DOHH2 (cell line): ENCODE measurements at regions not wholly inside any gene's neighbourhood (a gene's known extent, or its start where the extent isn't known, plus 50 kb on each side); places are given as distances from the start of the nearest gene placed in this dataset.
A peak's percentile ranks its signal among the peaks of the same experiment; 100 is the strongest.

Source experiments
- H3F3A ChIP-seq: fragments of 200-600 bp; sonication (generic), shearing (Covaris generic); 2 replicates; pipeline ENCODE4 v1.6.0; 2016; ENCODE audit warnings: antibody characterized with exemption, mild to moderate bottlenecking; ENCODE audit not compliant: control insufficient read depth, insufficient read depth
- H3K27ac ChIP-seq: fragments of 200-600 bp; sonication (generic); 2 replicates; pipeline ENCODE4 v1.5.1; 2014; ENCODE audit warnings: low read depth, mild to moderate bottlenecking, low read length, moderate library complexity
- H3K27me3 ChIP-seq: fragments of 200-600 bp; sonication (generic); 2 replicates; pipeline ENCODE4 v1.6.1; 2014; ENCODE audit warnings: mild to moderate bottlenecking, low read length, mixed read lengths; ENCODE audit not compliant: control insufficient read depth
- H3K36me3 ChIP-seq: fragments of 200-600 bp; sonication (generic); 2 replicates; pipeline ENCODE4 v1.6.1; 2014; ENCODE audit warnings: mild to moderate bottlenecking, low read length, moderate library complexity, mixed read lengths; ENCODE audit not compliant: control insufficient read depth
- H3K4me1 ChIP-seq: fragments of 200-600 bp; sonication (generic); 2 replicates; pipeline ENCODE4 v1.6.1; 2014; ENCODE audit warnings: mild to moderate bottlenecking, low read length, mixed read lengths; ENCODE audit not compliant: control insufficient read depth
- H3K4me2 ChIP-seq: fragments of 200-600 bp; sonication (generic); 2 replicates; pipeline ENCODE4 v1.6.0; 2014; ENCODE audit warnings: mild to moderate bottlenecking, low read length, moderate library complexity
- H3K4me3 ChIP-seq: fragments of 200-600 bp; sonication (generic); 2 replicates; pipeline ENCODE4 v1.5.1; 2014; ENCODE audit warnings: mild to moderate bottlenecking, low read length, mixed read lengths
- H3K79me2 ChIP-seq: fragments of 200-600 bp; sonication (generic); 2 replicates; pipeline ENCODE4 v1.6.1; 2014; ENCODE audit warnings: mild to moderate bottlenecking, low read length, mixed read lengths; ENCODE audit not compliant: control insufficient read depth
- H3K9me2 ChIP-seq: fragments of 200-600 bp; sonication (generic); replicated peaks from 2 replicates; pipeline ENCODE4 v1.6.1; 2014; ENCODE audit warnings: mild to moderate bottlenecking, low read length, mixed read lengths; ENCODE audit not compliant: control insufficient read depth
- H3K9me3 ChIP-seq: fragments of 200-600 bp; sonication (generic); 2 replicates; pipeline ENCODE4 v1.6.1; 2014; ENCODE audit warnings: antibody characterized with exemption, low read length, mixed read lengths; ENCODE audit not compliant: control insufficient read depth, insufficient read depth
- H4K20me1 ChIP-seq: fragments of 200-600 bp; sonication (generic); 2 replicates; pipeline ENCODE4 v1.6.0; 2014; ENCODE audit warnings: low read depth, mild to moderate bottlenecking, antibody characterized with exemption, low read length, moderate library complexity; ENCODE audit not compliant: control insufficient read depth, insufficient read depth
- CTCF ChIP-seq: fragments of 200-600 bp; sonication (generic); IDR thresholded peaks from one replicate; pipeline ENCODE4 v1.5.1; 2014; ENCODE audit warnings: antibody characterized with exemption, mild to moderate bottlenecking, low read depth, low read length; ENCODE audit not compliant: poor library complexity, severe bottlenecking
- EZH2phosphoT487 ChIP-seq: fragments of 200-600 bp; sonication (generic); IDR thresholded peaks from 2 replicates; pipeline ENCODE4 v1.6.1; 2017; ENCODE audit warnings: borderline replicate concordance, mild to moderate bottlenecking, antibody characterized with exemption, low read length, moderate library complexity, mixed read lengths

GRCh38 chr3:118813472-118813871, 221.2 kb downstream of the IGSF11 start:
- H3K27me3 ChIP-seq, result no peaks in the 10 kb centered on the region
- H3K9me3 ChIP-seq, result no peaks in the 10 kb centered on the region
- H3F3A ChIP-seq, result no peaks in the 10 kb centered on the region
- H3K79me2 ChIP-seq, result no peaks in the 10 kb centered on the region
- no peaks in the 10 kb centered on the region for H3K4me1 ChIP-seq
- H3K4me3 ChIP-seq, result no peak overlapping the region
- H3K36me3 ChIP-seq, result no peaks in the 10 kb centered on the region
- H4K20me1 ChIP-seq, result no peaks in the 10 kb centered on the region
- no peak overlapping the region for H3K4me2 ChIP-seq
- H3K9me2 ChIP-seq, result no peaks in the 10 kb centered on the region
- TF ChIP-seq CTCF (no peak), EZH2phosphoT487 (no peak)
- H3K27ac ChIP-seq, result no peak overlapping the region

- Histone ChIP-seq H3K4me2 (no peak overlapping the region), H3K4me3 (no peak overlapping the region), H3K79me2 (no peaks in the 10 kb centered on the region), H4K20me1 (no peaks in the 10 kb centered on the region), H3F3A (no peaks in the 10 kb centered on the region), H3K36me3 (no peaks in the 10 kb centered on the region), H3K4me1 (no peaks in the 10 kb centered on the region), H3K9me3 (no peaks in the 10 kb centered on the region), H3K27me3 (no peaks in the 10 kb centered on the region), H3K27ac (no peak overlapping the region), H3K9me2 (no peaks in the 10 kb centered on the region)
- TF ChIP-seq EZH2phosphoT487 (no peak), CTCF (peak; percentile 82)
Observed at GRCh38 chr3:118817748-118818165, 216.9 kb downstream of the IGSF11 start.

- H3K9me2 ChIP-seq, result no peaks in the 10 kb centered on the region
- H3K4me1 ChIP-seq, result no peaks in the 10 kb centered on the region
- H3K9me3 ChIP-seq, result no peaks in the 10 kb centered on the region
- H4K20me1 ChIP-seq, result no peaks in the 10 kb centered on the region
- no peak overlapping the region for H3K4me3 ChIP-seq
- no peaks in the 10 kb centered on the region for H3K27me3 ChIP-seq
- H3K27ac ChIP-seq, result no peak overlapping the region
- H3K36me3 ChIP-seq, result no peaks in the 10 kb centered on the region
- no peaks in the 10 kb centered on the region for H3K79me2 ChIP-seq
- H3K4me2 ChIP-seq, result no peak overlapping the region
- no peaks in the 10 kb centered on the region for H3F3A ChIP-seq
- TF ChIP-seq CTCF (no peak), EZH2phosphoT487 (no peak)
Observed at GRCh38 chr3:118818386-118818785, 216.3 kb downstream of the IGSF11 start.

GRCh38 chr3:118823626-118824025, 211.0 kb downstream of the IGSF11 start:
- H4K20me1 ChIP-seq, result no peaks in the 10 kb centered on the region
- no peaks in the 10 kb centered on the region for H3K36me3 ChIP-seq
- no peaks in the 10 kb centered on the region for H3K27me3 ChIP-seq
- TF ChIP-seq CTCF, result no peak
- no peak for TF ChIP-seq EZH2phosphoT487
- H3K9me3 ChIP-seq, result no peaks in the 10 kb centered on the region
- no peaks in the 10 kb centered on the region for H3K4me1 ChIP-seq
- no peaks in the 10 kb centered on the region for H3F3A ChIP-seq
- no peaks in the 10 kb centered on the region for H3K79me2 ChIP-seq
- no peak overlapping the region for H3K4me2 ChIP-seq
- H3K9me2 ChIP-seq, result no peaks in the 10 kb centered on the region
- no peak overlapping the region for H3K4me3 ChIP-seq
- H3K27ac ChIP-seq, result no peak overlapping the region
